Inflammatory macrophage treated with lipopolysaccharide for 4 hours (primary cell): ENCODE measurements at regions not wholly inside any gene's neighbourhood (a gene's known extent, or its start where the extent isn't known, plus 50 kb on each side); places are given as distances from the start of the nearest gene placed in this dataset.
A peak's percentile ranks its signal among the peaks of the same experiment; 100 is the strongest.

Experiments used
- DNase-seq: peaks from one replicate; pipeline ENCODE4 v3.0.0-alpha.2; 2020

DNA sequence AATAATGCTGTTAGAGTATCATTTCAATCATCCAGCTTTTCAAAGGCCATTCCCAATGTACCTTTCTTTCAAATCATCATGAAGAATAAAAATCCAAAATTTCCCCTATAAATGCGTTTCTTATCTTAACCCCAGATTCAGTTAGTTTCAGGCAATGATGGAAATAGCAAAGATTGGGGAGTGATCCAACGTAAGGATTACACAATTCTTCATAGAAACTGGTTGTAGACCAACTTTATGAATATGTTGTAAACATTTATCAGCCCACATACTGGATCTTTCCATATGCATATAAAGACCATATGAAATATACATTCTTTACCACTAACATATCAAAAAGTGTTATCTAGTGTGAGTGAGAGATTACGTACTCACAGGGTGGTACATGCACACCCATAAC is 92.7 kb downstream of the ZC3H11B start:
- DNase-seq: no peak

DNA sequence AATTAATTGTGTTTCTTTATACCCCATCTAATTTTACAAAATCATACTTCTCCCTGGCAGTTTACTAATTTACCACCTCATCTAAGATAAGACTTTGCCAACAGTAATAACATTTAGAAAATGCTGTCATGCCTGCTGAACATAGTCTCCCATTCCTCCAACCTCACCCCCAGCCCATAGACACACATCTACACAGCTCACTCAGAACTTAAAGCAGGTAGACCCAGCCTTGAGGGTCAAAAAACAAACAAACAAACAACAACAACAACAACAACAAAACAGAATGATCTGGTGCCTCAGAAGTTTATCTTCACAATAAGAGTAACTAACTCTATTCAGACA is 94.0 kb downstream of the ZC3H11B start:
- DNase-seq: no peak

DNA sequence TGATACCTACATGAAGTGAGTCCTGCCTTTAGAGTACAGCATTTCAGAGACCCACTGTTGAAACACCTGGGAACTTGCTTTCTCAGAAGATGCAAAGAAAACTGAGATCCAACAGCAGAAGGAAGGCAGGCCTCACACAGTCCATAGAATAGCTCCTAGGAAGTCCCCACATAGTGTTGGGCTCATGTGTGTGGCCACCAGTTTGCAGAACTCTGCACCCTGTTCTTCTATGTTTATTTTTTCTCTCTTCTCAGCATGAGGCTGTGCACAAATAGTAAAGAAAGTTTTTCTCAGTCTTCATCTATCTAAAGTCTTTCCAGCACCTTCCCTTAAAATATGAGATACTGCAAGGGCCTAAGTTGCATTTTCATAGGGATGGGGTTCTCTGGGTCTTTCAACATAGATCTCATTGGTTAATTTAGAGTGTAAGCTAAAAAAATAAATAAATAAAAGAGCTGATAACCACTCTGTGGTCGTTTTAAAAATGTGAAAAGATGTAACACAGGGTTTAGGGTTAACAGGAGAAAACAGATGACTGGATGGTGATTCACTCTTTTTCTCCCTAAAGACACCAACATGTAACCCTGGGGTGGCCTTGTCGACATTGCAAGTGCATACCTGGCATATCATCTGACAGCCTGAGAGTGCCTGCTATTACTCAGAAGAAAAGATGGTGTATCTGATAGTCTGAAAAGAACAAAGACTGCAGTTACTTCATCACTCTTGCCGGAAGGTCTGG is 94.6 kb downstream of the ZC3H11B start:
- DNase-seq: no peak

DNA sequence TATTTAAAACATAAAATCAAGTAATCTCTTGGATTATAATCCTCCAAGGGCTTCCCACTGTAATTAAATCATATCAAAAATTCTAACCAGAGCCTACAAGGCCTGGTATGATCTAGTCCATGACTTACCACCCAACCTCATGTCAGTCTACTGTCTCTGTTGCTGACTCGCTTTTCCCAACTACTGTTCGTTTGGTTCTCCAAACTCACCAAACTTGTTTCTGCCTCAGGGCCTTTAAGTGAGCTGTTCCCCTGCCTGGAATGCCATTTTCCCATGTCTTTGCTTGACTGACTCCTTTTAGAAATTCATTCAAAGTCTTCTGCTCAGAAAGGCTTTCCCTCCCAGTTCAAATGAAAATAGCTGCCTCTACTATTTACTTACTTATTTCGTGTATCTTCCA is 95.9 kb downstream of the ZC3H11B start:
- DNase-seq: no peak

DNA sequence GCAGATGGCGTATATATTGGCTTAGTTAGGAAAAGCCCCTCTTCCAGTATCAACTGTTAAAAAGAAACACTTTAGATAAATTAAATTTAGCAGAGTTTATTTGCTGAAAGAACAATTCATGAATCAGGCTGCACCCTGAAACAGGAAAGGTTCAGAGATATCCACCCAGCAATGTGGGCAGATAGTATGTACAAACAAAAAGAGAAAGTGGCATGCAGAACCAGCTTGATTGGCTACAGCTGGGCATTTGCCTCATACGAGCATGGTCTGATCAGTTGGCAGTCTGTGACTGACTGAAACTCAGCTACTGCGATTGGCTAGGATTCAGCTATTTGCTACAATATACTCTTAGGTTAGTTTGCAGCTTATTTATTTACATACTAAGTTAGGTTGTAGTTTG is 98.2 kb downstream of the ZC3H11B start:
- DNase-seq: no peak

DNA sequence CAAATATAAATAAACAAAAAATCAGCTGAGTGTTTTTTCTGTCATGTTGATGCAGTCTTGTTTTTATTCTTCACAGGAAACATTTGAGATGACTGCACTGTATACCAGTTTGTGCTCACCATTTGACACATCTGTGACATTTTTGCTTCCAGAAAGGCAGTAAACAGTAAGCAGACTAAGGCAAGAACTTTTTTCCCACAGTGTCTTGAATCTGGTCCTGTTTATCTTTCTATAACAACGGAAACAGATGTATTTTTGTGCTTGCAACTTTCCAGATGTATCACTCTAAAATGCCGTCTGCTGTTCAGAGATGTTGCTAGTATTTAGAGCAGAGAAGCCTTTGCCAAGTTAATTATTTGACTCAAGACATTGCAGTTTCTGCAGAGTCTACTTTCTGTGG is 105.5 kb downstream of the ZC3H11B start:
- no peak for DNase-seq

DNA sequence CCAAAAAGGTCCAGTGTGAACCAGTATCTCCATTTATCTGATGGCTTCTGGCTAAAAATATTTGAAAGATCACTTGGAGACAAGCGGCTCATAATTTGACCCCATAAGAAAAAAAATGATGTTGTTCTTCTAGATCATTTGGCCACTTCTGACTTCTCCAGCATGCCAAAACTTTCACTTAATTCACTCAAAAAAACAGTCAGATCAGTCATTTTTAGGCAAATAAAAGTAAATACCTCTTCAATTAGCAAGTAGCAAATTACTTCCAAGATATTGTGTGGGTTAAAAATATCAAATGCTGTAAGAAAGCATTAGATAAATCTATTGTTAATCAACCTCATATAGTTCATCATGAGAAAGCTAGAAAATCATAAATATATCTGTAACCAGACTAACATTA is 106.0 kb downstream of the ZC3H11B start:
- DNase-seq: no peak

DNA sequence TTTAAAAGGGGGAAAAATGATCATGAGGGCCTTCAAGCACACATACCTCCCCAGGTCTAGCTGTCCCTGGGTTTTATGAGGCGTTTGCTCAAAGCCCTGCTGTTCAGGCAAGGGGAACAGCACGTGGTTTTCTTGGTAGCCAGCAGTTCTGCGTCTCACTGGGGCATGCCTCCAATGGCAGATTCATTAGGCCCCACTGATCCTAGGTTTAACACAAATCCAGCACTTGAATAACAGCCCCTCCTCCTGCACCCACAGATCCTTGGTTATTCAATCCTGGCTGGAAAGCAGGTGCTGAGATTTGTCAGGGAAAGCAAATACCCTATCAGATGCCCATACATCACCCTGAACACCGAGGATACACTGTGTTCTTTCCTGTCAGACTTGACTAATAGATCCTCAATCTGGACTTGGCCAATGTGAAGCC is 106.4 kb downstream of the ZC3H11B start:
- no peak for DNase-seq

DNA sequence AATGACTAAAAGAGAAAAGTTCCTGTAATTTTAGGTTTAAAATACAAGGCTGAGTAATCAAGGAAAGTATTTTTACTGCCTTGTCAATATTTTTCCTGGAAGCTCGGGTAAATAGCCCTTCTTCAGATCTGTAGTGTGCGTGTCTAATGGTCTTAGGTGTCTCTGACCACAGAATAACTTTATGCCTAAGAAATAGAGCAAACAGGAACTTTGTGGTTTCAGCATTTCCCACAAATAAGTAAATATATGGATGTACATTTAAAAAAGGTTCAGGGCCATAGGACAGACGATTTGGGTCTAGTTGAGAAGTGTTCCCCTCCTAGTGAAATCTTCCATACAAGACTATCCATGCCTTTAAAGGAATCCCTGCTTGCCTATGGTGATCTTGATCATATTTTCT is 107.0 kb downstream of the ZC3H11B start:
- DNase-seq: no peak

DNA sequence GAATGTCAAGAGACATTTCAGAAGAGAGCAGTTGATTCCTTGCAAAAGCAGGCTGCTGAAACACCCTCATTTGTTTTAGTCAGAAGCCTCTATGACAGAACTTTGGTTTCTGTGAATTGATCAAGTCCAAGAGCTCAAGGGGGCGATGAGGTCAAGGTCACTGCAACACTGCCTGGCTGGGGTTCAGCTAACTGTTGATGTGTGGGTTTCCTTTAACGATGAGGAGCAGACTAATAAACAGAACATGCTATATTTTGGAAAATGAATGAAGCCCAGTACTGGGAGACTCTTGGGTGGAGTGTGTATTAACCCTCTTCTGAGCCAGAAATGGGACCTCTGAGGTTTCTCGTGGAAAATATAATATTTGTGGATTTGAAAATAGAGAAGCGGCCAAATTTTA is 109.3 kb downstream of the ZC3H11B start:
- no peak for DNase-seq

DNA sequence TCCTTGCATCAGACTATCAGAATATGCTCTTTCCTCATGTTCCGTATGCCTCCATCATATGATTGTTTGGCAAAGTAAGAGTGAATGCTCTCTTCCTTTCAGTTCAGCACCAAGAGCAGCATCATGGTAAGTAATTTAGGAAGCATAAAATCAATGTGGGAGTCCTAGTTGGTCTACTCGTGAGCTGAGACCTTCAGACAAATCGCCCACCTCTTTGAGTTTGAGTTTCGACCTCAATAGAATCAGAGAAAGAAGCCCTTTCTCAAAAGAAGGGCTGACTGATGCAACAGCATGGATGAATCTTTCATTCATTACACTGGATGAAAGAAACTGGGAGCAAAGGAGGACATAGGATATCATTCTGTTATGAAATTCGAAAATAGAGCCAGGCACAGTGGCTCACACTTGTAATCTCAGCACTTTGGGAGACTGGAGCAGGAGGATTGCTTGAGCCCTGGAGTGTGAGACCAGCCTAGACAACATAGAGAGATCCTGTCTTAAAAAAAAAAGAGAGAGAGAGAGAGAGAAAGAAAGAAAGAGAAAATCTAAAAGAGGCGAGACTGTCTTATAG is 112.5 kb downstream of the ZC3H11B start:
- no peak for DNase-seq

DNA sequence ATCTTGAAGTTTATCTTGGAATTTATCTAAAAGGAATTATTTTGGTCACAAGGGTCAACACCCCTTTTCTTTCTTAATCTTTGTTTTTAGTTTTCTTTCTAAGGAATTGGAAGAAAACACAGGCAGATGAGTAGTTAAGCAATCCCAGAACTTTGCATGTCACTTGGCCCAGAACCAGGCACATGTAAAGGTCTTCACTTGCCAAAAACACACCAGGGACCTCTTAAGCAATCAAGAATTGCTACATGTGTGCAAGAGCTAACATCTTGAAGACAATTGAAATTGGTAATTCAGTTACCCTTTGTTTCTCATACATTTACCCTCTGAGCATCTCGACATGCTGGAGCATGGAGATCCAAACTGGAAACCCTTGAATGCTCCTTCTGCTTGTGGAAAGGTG is 114.2 kb downstream of the ZC3H11B start:
- no peak for DNase-seq

DNA sequence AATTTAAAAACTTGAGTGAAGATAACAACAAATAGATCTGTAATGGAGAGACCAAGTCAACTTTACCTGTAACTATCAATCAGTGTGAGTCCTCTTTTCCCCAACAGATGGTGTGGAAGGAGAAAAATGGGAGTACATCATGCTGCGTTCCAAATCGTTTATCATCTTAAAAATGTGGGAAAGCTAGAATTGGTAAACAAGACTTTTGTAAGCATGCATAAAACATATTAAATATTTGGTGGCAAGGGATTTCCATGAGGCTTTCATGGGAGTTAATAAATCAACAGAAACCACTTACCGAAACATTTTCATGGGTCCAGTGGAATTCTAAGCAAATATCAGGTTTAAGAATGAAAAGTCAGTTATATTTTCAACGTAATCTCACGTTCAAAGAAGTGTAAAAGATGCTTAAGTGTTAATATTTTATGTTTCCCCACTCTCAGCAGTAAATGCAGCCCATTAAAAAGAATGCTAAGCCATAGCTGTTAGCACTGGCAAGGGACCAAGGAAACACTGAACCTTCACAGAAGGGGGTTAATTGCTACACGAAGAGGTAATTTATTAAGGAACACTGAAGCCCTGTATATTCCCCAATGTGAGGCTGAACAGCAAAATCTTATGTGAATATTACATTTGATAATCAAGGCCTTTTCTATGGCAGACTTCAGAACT is 117.0 kb downstream of the ZC3H11B start:
- no peak for DNase-seq

DNA sequence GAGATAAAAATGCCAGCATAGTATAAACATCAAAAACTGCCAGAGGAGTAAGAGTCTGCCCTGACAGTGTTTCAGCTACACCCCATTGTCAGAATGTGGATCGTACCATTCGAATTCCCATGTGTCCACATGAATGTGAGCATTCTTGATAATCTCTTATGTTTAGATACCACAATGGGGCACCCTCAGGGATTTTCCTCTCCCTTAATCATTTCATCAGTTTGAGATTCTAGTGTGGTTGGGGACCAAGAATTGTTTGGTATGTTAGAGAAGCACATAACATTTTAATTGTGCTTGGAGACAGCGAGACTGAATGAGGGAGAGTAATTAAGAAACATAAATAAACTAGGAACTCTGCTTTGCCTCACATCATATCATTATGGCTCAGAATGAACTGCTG is 120.2 kb downstream of the ZC3H11B start:
- no peak for DNase-seq

DNA sequence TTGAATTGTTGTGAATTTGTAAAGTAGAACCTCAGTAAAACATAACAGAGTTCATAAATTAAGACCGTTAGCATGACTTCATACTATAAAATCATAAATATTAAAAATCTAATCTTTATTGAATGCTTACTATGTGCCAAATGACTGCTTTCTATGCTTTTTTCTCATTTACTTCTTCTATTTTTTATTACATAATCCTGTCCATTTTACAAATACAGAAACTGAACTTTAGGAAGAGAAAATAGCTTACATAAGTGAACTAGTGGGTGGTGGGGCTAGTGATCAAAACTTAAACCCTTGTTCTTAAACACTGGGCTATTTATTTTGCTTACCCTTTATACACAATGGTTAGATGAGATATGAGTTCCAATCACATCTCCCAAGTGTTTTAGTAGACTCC is 122.3 kb downstream of the ZC3H11B start:
- peak; percentile 79 for DNase-seq

DNA sequence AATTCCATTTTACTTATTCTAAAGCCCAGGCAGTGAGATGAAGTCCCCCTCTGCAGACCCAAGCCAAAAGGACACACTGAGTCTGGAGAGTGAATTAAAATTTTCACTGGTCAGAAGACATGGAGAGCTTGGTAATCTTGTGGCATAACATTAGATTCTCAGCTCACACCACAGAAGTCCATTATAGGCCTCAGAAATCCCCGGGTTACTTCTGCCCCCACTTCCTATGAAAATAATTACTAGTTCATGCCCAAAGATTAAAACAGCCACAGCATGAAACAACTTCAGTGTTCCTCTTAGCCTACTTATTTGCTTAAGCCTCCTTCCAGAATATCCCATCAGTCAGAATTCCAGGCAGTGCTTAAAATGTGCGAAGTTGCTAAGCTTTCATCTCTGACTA is 123.3 kb downstream of the ZC3H11B start:
- DNase-seq: no peak

DNA sequence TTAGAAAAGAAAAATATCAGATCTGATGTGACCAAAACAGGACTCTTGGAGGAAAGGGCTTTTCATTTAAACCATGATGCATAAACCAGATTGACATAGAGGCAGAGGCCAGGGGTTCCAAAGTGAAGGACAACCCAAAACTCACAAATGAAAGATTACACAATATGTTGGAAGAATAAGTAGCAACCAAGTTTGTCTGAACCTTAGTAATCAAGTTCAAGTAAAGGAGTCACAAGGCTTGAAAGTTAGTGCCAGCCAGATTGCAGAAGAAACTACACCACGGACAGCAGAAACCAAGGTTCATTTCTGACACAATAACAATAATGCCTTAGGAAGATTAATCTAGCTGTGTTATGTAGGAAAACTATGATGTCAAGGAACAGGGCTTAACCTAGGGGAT is 124.6 kb downstream of the ZC3H11B start:
- DNase-seq: peak; percentile 15

DNA sequence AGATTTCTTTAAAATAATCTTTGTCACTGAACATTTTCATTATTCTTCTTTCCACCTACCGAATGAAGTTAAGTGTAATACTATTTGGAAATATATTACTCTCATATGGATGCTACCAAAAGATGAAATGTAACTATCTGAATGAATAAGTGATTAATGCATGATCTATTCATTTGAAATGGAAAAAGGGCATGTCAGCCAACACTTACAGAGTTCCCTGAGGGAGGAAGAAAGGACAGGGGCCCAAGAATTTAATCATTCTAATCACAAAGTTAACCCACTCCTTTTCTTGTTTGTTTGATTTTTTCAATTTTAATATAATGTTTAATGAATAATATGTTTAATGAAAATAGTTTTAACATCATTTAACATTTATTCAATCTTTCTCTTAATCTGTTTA is 129.4 kb downstream of the ZC3H11B start:
- DNase-seq: no peak

DNA sequence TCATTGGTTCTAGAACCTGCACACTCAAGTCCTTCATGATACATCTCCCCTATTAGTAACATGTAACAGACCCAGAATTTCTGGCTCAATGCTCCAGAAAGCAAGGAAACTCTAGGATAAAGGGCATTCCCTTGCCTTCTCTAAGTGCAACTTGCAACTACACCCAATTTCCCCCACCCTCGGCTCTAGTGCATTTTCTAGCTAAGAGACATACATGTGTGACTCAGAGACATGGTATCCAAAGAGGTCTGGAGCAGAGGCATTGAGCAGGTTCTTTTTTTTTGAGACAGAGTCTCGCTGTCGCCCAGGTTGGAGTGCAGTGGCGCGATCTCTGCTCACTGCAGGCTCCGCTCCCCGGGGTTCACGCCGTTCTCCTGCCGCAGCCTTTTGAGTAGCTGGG is 132.9 kb downstream of the ZC3H11B start:
- DNase-seq: no peak

DNA sequence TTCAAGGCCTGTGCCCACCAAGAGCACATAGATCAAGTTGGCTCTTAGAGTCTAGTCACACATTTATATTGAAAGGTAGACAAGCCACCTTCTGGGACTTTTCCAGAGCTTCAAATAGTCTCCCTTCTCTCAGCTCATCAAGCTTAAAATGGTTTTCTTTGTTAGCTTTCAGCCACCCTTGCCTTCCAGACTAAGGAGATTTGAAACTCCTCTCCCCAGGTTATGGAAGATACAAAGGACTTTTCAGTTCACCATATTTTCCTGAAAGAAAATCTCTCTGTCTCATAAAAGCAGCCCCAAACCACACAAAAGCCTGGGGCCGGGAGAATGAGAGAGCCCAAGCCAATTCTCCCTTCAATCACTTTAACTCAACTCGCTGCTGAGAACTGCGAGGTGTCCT is 134.1 kb downstream of the ZC3H11B start:
- DNase-seq: no peak

DNA sequence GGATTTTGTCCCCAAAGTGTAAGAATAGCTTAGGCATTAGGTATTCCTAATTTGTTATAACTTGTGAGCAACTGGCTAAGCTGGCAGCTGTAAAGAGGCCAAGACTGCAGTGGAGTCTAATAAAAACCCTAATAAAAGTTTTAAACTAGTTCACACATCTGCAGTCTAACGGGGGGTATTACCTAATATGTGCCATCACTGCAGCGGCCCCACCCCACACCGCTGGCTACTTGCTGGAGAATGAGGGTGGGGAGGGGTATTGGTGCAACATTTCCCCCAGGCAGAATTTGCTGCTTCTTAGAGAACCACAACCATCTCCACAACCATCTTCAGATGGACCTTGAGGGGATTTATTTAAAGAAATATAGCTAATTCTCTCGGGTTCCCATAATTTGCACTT is 135.0 kb downstream of the ZC3H11B start:
- no peak for DNase-seq

DNA sequence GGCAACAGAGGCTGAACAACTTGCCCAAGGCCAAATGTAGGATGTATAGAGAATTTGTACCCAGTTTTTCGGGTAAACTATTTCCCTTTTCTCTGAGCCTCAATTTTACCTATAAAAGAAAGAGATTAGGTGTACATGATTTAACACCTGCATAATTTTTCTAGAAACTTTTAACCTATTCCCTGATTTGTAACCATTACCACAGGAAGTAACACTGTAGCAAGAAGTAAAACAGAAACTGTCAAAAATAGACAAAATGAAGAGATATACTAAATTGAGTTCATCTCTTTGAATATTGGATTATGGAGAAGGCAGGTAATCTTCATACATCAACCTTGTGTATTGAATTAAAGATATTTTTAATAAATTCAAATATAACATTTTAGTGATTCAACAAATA is 136.2 kb downstream of the ZC3H11B start:
- DNase-seq: no peak

DNA sequence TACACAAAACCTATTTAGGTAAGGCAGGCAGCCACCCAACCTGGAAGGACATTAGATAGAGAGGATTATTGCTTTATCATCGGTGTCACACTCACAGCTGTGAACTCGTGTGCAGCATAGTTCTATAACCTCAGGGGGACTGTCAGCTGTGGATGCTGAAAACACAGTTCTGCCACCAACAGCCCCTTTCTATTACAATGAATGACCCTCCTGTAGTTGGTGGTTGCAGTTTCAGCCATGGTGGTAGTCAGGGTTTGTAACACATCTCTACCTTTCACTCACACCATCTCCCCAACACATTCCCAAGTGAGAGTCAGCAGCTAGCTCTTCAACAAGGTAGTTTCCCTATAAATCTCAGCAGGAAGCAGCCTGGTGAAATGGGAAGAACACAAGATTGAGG is 136.8 kb downstream of the ZC3H11B start:
- no peak for DNase-seq

DNA sequence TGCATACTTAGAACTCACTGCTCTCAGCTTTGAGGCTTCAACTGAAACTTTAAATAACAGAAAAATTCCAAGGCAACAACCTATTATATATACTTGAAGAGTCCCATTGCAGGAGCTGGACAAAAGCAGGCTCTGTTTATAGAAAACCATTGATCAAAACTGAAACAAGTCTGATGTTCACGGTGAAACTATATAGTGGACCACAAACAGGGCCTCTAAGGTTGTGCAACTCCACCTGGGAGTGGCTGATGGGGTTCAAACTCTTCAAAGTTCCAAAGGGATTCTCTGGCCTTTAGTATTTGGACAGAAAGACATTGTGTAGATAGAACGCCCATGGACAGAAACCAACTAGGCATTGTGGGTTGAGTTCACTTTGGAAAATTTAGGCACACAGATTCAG is 140.3 kb downstream of the ZC3H11B start:
- DNase-seq: no peak

DNA sequence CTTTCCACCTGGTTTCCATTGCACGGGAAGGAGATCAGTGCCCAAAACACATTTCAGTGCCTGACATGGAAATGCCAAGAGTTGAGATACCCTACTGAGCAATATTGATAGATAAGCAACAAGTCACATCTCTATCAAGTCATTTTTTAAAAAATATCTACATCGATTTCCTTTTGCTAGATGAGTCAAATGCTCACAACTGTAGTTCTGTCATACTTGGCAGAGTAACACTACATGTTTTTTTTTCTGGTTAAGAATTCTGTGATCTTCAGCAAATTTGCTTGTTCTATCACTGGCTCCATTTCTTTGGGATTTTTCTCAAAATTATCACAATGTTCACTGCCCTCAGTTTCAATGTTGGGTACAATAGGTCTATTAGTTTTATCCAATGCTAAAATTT is 145.4 kb downstream of the ZC3H11B start:
- no peak for DNase-seq
